RWPE1 (cell line): ENCODE measurements at regions not wholly inside any gene's neighbourhood (a gene's known extent, or its start where the extent isn't known, plus 50 kb on each side); places are given as distances from the start of the nearest gene placed in this dataset.

Experiments
- CTCF ChIA-PET: fragments of 350-600 bp; sonication (Branson Sonifier 250); formaldehyde crosslinking; extraction: SDS; loops from one replicate; lab custom pipeline; 2021; lab: Yijun Ruan, JAX
- POLR2A ChIA-PET: fragments of 400-600 bp; formaldehyde crosslinking; extraction: SDS; loops from one replicate; lab custom pipeline; 2020; ENCODE audit warnings: antibody characterized with exemption; ENCODE audit not compliant: low non-redundant PET; lab: Yijun Ruan, JAX
- DNase-seq: peaks from one replicate; pipeline ENCODE4 v3.0.0; 2012; ENCODE audit warnings: low spot score
- H3K27ac ChIP-seq: fragments of 450-650 bp; 2 replicates; pipeline ENCODE4 v1.5.1; 2017
- CTCF ChIP-seq: fragments of 450-650 bp; conservative IDR thresholded peaks from 2 replicates; pipeline ENCODE4 v1.5.1; 2017; ENCODE audit warnings: low read depth, mild to moderate bottlenecking

GRCh38 chr2:234711308-234711707 lies 214.4 kb upstream of the ARL4C start:
- H3K27ac ChIP-seq, result no peak overlapping the region
- ChIA-PET POLR2A (no interaction called here), CTCF (interaction anchor here (0.7 kb wide), 1 partner anchor 120 kb away, joined by 4 read pairs; no protein-coding TSS in a partner anchor)
- no peak for DNase-seq
- no peak for TF ChIP-seq CTCF

- CTCF ChIA-PET, result no interaction called here
- POLR2A ChIA-PET, result no interaction called here
- no peak for DNase-seq
- no peak overlapping the region for H3K27ac ChIP-seq
- no peak for TF ChIP-seq CTCF
Measured at GRCh38 chr2:234710587-234710986, 213.7 kb upstream of the ARL4C start.

- no peak overlapping the region for H3K27ac ChIP-seq
- TF ChIP-seq CTCF, result no peak
- CTCF ChIA-PET, result no interaction called here
- POLR2A ChIA-PET, result interaction anchor here (0.6 kb wide), 1 partner anchor 261 kb away, joined by 3 read pairs; no protein-coding TSS in a partner anchor
- no peak for DNase-seq
Measured at GRCh38 chr2:234710066-234710465, 213.2 kb upstream of the ARL4C start.

GRCh38 chr2:234708717-234709116 lies 211.8 kb upstream of the ARL4C start:
- no peak for DNase-seq
- ChIA-PET CTCF (no interaction called here), POLR2A (interaction anchor here (0.7 kb wide), 1 partner anchor 10 kb away, joined by 8 read pairs; no protein-coding TSS in a partner anchor)
- no peak overlapping the region for H3K27ac ChIP-seq
- no peak for TF ChIP-seq CTCF

GRCh38 chr2:234708091-234708683 lies 211.3 kb upstream of the ARL4C start:
- DNase-seq, result no peak
- H3K27ac ChIP-seq, result no peak overlapping the region
- ChIA-PET POLR2A (no interaction called here), CTCF (no interaction called here)
- no peak for TF ChIP-seq CTCF

- no peak for DNase-seq
- H3K27ac ChIP-seq, result no peak overlapping the region
- CTCF ChIA-PET, result no interaction called here
- no peak for TF ChIP-seq CTCF
- POLR2A ChIA-PET, result no interaction called here
Measured at GRCh38 chr2:234706086-234706485, 209.2 kb upstream of the ARL4C start.
